Esophagus (tissue), 2 donors: ENCODE measurements at regions not wholly inside any gene's neighbourhood (a gene's known extent, or its start where the extent isn't known, plus 50 kb on each side); places are given as distances from the start of the nearest gene placed in this dataset.

ENCODE experiments used
- H3K27ac ChIP-seq, 2 donors: one replicate each; pipeline ENCODE4 v1.5.1; 2013; ENCODE audit warnings: low read depth in 2 of 2, mild to moderate bottlenecking in 2 of 2, inconsistent platforms in 1 of 2, low read length in 1 of 2, moderate library complexity in 1 of 2
- H3K27me3 ChIP-seq, 2 donors: one replicate each; pipeline ENCODE4 v1.6.1; 2013; ENCODE audit warnings: low read length in 2 of 2, control low read depth in 1 of 2, mild to moderate bottlenecking in 1 of 2; ENCODE audit not compliant: insufficient read depth in 2 of 2, control insufficient read depth in 1 of 2
- H3K36me3 ChIP-seq, 2 donors: one replicate each; pipeline ENCODE4 v1.6.1; 2013; ENCODE audit warnings: low read length in 1 of 2; ENCODE audit not compliant: control insufficient read depth in 2 of 2, insufficient read depth in 2 of 2
- H3K4me1 ChIP-seq, 2 donors: one replicate each; pipeline ENCODE4 v1.6.1; 2013; ENCODE audit warnings: low read length in 1 of 2; ENCODE audit not compliant: control insufficient read depth in 2 of 2, insufficient read depth in 2 of 2
- H3K4me3 ChIP-seq, 2 donors: one replicate each; pipeline ENCODE4 v1.5.1; 2013; ENCODE audit warnings: low read length in 2 of 2, mild to moderate bottlenecking in 2 of 2, low read depth in 1 of 2, moderate library complexity in 1 of 2
- H3K9me3 ChIP-seq, 2 donors: one replicate each; pipeline ENCODE4 v1.6.1; 2013; ENCODE audit warnings: mild to moderate bottlenecking in 2 of 2, low read depth in 1 of 2, low read length in 1 of 2, moderate library complexity in 1 of 2; ENCODE audit not compliant: control insufficient read depth in 2 of 2, insufficient read depth in 1 of 2
- WGBS, 2 donors: extraction: QIAGEN DNeasy Blood & Tissue Kit; methylation state at CpG; one replicate each; pipeline ENCODE4 v1.1.7; 2013; 5-methylcytosine and 5-hydroxymethylcytosine counted together
- donor health status: healthy with polysubstance abuse.
- donor health status: Bipolar disorder and iron deficiency.

DNA sequence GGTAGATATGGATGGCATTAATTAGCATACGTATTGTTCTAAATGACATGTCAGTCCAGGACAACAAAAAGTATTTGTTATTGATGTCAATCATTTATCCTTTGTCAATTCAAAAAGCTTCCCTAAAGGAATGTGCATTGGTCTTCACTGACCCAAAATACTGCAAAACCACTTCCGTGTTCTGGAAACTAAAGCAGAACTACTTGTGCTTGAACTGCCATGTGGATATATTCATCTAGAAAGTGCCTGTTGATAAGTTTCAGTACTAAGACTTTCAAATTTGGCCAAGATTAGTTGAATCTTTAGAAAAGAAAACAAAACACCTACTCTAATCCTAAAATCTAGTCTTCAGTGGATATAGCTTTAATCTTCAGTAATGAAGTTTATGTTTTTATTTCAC is 242.1 kb upstream of the PPP1R3A start:
- no peaks in the 10 kb centered on the region for H3K27me3 ChIP-seq
- H3K4me3 ChIP-seq: no peak overlapping the region
- no peaks in the 10 kb centered on the region for H3K9me3 ChIP-seq
- H3K4me1 ChIP-seq: no peaks in the 10 kb centered on the region
- no peak overlapping the region for H3K27ac ChIP-seq
- no peaks in the 10 kb centered on the region for H3K36me3 ChIP-seq
- WGBS, 2 donors: 77 to 87% methylated on average over 2 of the region's 2 CpGs

DNA sequence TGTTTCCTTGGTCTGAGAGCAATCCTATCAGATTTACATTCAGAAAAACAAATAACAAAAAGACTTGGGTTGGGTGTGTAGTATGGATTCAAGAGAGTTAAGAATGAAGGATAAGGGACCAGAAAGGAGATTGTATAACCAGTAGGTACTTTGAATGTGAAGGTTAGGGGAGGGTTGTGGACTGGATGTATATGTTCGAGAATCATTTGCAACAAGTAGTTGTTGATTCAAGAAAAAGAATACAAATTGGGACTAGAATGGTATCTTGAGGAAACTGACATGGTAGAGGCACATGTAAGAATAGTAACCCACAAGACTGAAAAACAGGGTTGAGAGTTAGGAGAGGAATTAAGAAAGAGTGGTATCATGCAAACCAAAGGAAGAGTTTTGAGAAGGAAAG is 240.0 kb upstream of the PPP1R3A start:
- Histone ChIP-seq H3K36me3 (no peaks in the 10 kb centered on the region), H3K27me3 (no peaks in the 10 kb centered on the region), H3K27ac (no peak overlapping the region), H3K9me3 (no peaks in the 10 kb centered on the region), H3K4me3 (no peak overlapping the region), H3K4me1 (no peaks in the 10 kb centered on the region)
- WGBS, 2 donors: 91 to 95% methylated on average over 1 of the region's 1 CpG

DNA sequence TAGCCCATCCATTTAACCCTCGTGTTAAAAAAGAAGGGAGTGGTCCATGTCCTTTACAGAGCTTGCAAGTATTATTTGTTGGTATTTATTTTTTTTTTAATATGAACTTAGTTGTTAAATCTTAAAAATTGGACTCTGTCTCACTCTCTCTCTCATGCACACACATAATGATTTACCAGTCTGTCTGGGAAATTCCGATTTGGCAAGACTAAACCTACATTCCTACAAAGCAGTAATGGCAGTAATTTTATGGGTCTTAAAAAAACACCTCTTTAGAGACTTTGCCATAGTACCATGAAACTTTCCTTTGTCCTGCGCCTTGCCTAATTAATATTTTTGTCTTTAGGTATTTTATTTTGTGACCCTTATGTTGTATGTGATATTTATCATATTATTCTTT is 239.5 kb upstream of the PPP1R3A start:
- WGBS, 2 donors: 84 to 89% methylated on average over 3 of the region's 3 CpGs
- Histone ChIP-seq H3K4me3 (no peak overlapping the region), H3K9me3 (no peaks in the 10 kb centered on the region), H3K27ac (no peak overlapping the region), H3K36me3 (no peaks in the 10 kb centered on the region), H3K27me3 (no peaks in the 10 kb centered on the region), H3K4me1 (no peaks in the 10 kb centered on the region)

DNA sequence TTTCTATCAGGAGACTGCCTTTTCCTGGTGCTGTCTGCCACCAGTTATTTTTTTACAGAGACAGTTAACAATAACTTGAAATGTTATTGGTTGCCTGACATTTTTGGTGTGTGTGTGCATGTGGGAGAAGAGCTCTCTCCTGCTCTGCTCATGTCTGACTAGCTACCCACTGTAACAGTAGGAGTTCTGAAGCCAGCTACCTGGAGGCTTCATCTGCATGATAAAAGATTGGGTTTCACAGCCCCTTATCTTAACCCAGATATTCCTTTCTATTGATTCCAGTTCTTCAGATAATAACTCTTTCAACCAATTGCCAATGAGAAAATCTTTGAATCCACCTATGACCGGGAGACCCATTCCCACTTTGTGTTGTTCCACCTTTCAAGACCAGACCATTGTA is 237.4 kb upstream of the PPP1R3A start:
- Histone ChIP-seq H3K27ac (no peak overlapping the region), H3K4me3 (no peak overlapping the region), H3K9me3 (no peaks in the 10 kb centered on the region), H3K27me3 (no peaks in the 10 kb centered on the region), H3K36me3 (no peaks in the 10 kb centered on the region), H3K4me1 (peaks cover 0 to 2% of the 10 kb centered on the region in 2 donors)
- 0 to 77% methylated on average over 1 of the region's 1 CpG for WGBS, 2 donors

DNA sequence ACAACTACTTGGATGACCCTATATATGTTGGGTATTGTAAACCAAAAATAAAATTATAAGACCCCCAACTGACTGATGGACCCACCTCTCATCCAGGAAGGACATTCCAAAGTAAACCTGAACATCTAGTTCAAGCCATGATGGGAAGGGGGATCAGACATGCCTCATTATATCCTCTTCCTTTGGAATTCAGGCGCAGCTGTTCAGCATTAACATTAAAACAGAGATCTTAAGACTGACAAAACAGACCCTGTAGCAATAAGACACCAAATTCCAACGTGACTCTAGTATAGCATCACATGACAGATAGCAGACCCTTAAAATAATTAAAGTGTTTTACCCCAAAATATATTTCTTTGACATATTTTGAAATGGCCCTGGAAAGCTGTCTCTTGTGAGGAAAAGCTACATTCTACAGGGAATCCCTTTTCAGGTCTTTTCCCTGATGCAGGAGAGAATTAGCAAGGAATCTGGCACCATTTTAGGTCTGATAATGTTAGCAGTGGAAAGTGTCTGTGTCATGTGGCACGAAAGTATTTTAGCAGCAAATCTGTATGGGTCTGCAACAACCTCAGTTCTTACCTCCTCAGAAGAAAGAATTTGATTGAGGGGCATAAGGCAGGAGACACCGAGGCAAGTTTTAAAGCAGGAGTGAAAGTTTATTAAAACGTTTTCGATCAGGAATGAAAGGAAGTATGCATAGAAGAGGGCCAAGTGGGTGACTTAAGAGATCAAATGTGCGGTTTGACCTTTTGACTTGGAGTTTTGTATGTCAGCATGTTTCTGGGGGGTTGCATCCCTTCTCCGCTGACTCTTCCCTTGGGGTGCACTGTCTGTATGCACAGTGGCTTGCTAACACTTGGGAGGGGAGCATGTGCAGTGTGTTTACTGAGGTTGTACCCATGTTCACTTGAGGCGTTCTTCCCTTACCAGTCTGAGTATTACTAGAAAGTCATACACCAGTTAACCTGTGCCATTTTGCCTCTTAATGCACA is 236.6 kb upstream of the PPP1R3A start:
- Histone ChIP-seq H3K4me3 (no peak overlapping the region), H3K27me3 (no peaks in the 10 kb centered on the region), H3K4me1 (peaks cover 0 to 2% of the 10 kb centered on the region in 2 donors), H3K9me3 (no peaks in the 10 kb centered on the region), H3K36me3 (no peaks in the 10 kb centered on the region), H3K27ac (no peak overlapping the region)
- 76 to 79% methylated on average over 9 of the region's 9 CpGs for WGBS, 2 donors

DNA sequence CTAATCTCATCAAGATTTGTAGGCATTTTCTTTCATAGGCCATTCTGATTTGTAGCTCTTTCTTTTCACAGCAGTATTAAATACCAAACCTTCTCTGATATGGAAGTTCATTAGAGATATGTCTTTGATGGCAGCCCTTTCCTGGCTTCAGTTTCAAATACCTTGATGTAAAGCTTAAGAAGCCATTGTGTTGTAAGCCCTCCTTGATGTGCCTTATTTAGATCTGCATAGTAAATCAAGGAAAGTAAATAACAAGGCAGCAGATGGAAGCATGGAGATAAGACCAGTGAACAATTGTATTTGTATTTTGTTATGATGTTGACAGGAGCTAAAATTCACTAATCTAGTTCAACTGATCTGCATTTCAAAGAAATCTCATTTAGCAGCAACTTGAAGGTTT is 234.9 kb upstream of the PPP1R3A start:
- H3K27me3 ChIP-seq: no peaks in the 10 kb centered on the region
- H3K4me3 ChIP-seq: no peak overlapping the region
- no peaks in the 10 kb centered on the region for H3K9me3 ChIP-seq
- H3K4me1 ChIP-seq: peaks cover 0 to 2% of the 10 kb centered on the region in 2 donors
- H3K27ac ChIP-seq: no peak overlapping the region
- H3K36me3 ChIP-seq: no peaks in the 10 kb centered on the region

DNA sequence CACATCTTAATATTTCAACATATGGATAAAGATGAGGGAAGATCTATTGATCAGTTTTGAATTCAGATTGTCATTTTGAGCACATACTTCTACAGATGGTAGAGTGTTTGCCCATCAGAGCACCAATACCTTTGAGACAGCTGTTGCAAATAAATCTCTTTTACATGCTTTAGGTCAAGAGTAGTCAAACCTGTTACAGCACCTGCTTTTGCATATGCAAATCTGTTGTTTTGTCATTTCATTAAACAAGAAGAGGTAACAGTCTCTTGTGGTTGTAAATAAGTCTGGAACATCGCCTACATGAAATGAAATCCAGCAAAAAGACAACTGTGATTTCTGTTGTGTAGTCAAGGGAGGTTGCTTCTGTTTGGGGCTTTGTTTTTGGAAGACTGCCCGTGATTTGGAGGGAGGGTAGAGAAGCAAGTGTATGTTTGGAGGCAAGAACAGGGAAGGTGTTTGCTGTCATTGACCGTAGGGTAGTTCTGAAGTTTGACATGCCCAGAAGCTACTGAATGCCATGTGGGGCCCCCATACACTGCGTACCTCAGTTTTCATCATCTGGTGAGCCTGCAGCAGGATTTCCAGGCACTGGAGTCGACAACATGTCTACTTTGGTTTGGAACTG is 233.6 kb upstream of the PPP1R3A start:
- Histone ChIP-seq H3K27ac (no peak overlapping the region), H3K36me3 (no peaks in the 10 kb centered on the region), H3K4me1 (peaks cover 0 to 2% of the 10 kb centered on the region in 2 donors), H3K27me3 (no peaks in the 10 kb centered on the region), H3K4me3 (no peak overlapping the region), H3K9me3 (no peaks in the 10 kb centered on the region)
- WGBS, 2 donors: 74 to 81% methylated on average over 5 of the region's 5 CpGs

DNA sequence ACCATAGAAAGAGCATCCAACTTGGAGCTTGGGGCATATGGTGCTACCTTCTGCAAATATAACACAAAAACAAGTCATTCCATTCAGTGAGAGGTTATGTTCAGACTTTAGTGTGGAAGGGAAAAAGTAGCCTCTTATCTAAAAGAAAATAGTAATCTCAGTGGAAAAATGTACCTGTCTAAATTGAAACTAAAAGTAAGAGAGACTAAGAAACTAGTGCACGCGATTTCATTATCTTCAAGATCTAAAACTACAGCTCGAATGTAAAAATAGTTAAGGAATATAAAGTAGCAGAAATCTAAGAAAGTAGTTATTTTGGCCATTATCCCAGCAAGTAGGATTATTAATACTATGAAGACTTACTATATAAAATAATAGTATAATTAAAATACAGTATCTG is 233.0 kb upstream of the PPP1R3A start:
- H3K36me3 ChIP-seq: no peaks in the 10 kb centered on the region
- WGBS, 2 donors: 68 to 69% methylated on average over 3 of the region's 3 CpGs

DNA sequence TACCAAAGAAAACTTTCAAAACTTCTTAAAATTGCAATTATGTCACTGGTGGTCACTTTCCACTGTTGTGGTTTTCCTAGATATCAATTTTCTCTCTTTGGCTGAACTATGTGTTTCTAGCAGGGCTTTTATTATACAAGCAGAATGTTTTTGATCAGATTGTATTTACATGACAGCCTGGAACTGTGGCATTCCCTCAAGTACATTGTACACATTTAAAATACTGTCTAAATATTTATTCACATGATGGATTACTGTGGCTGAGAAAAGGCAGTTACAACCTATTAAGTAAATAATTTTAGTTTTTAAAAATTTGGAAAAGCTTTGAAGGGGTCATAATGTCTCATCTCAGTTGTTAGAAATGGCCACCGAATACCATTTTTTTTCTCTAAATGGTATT is 231.9 kb upstream of the PPP1R3A start:
- H3K27ac ChIP-seq: no peak overlapping the region
- 55 to 68% methylated on average over 1 of the region's 1 CpG for WGBS, 2 donors
- H3K27me3 ChIP-seq: no peaks in the 10 kb centered on the region
- H3K4me3 ChIP-seq: no peak overlapping the region
- H3K4me1 ChIP-seq: peaks cover 0 to 2% of the 10 kb centered on the region in 2 donors
- H3K9me3 ChIP-seq: no peaks in the 10 kb centered on the region
- no peaks in the 10 kb centered on the region for H3K36me3 ChIP-seq

More for the DNA sequence above, 233.0 kb upstream of the PPP1R3A start:
- H3K4me1 ChIP-seq: peaks cover 0 to 2% of the 10 kb centered on the region in 2 donors
- H3K27ac ChIP-seq: no peak overlapping the region
- no peak overlapping the region for H3K4me3 ChIP-seq
- no peaks in the 10 kb centered on the region for H3K27me3 ChIP-seq
- H3K9me3 ChIP-seq: no peaks in the 10 kb centered on the region
